ENCODE measurements at regions not wholly inside any gene's neighbourhood (a gene's known extent, or its start where the extent isn't known, plus 50 kb on each side); places are given as distances from the start of the nearest gene placed in this dataset.
"Not testable (repeated sequence)": the region's sequence is repeated elsewhere in the genome, so short reads cannot be mapped to it uniquely, and the experiment has no call there.

GRCh38 chr13:22828081-22828480 is 352.7 kb upstream of the SGCG start:
- H3K36me3 Mint-ChIP-seq (ENCODE audit: insufficient read depth), result no peaks in the 10 kb centered on the region
- no peak overlapping the region for H3K4me3 Mint-ChIP-seq
- DNase-seq (no peak), ATAC-seq (no peak)
- H3K9me3 Mint-ChIP-seq, result no peaks in the 10 kb centered on the region
- H3K27me3 Mint-ChIP-seq (ENCODE audit: low read depth), result no peaks in the 10 kb centered on the region
- no peaks in the 10 kb centered on the region for H3K4me1 Mint-ChIP-seq (ENCODE audit: low read depth)

GRCh38 chr13:22836475-22836874 is 344.3 kb upstream of the SGCG start:
- ATAC-seq (no peak), DNase-seq (no peak)
- Mint-ChIP-seq H3K36me3 (ENCODE audit: insufficient read depth) (no peaks in the 10 kb centered on the region), H3K4me3 (no peak overlapping the region), H3K27me3 (ENCODE audit: low read depth) (peaks cover 15% of the 10 kb centered on the region), H3K9me3 (no peaks in the 10 kb centered on the region), H3K4me1 (ENCODE audit: low read depth) (no peaks in the 10 kb centered on the region)

- peaks cover 15% of the 10 kb centered on the region for H3K27me3 Mint-ChIP-seq (ENCODE audit: low read depth)
- no peak for DNase-seq
- no peak for ATAC-seq
- H3K9me3 Mint-ChIP-seq, result no peaks in the 10 kb centered on the region
- no peaks in the 10 kb centered on the region for H3K4me1 Mint-ChIP-seq (ENCODE audit: low read depth)
- H3K4me3 Mint-ChIP-seq, result no peak overlapping the region
- no peaks in the 10 kb centered on the region for H3K36me3 Mint-ChIP-seq (ENCODE audit: insufficient read depth)
These were observed 342.7 kb upstream of the SGCG start for GRCh38 chr13:22837980-22838647.

GRCh38 chr13:22839603-22840530 is 340.9 kb upstream of the SGCG start:
- ATAC-seq (no peak), DNase-seq (no peak)
- Mint-ChIP-seq H3K4me1 (ENCODE audit: low read depth) (no peaks in the 10 kb centered on the region), H3K36me3 (ENCODE audit: insufficient read depth) (no peaks in the 10 kb centered on the region), H3K4me3 (no peak overlapping the region), H3K27me3 (ENCODE audit: low read depth) (peaks cover 15% of the 10 kb centered on the region), H3K9me3 (no peaks in the 10 kb centered on the region)

- H3K27me3 Mint-ChIP-seq (ENCODE audit: low read depth), result no peaks in the 10 kb centered on the region
- no peak for DNase-seq
- H3K4me3 Mint-ChIP-seq, result no peak overlapping the region
- ATAC-seq, result no peak
- no peaks in the 10 kb centered on the region for H3K4me1 Mint-ChIP-seq (ENCODE audit: low read depth)
- no peaks in the 10 kb centered on the region for H3K9me3 Mint-ChIP-seq
- no peaks in the 10 kb centered on the region for H3K36me3 Mint-ChIP-seq (ENCODE audit: insufficient read depth)
These were observed 334.2 kb upstream of the SGCG start for GRCh38 chr13:22846551-22846950.

GRCh38 chr13:22848539-22849052 is 332.2 kb upstream of the SGCG start:
- Mint-ChIP-seq H3K27me3 (ENCODE audit: low read depth) (no peaks in the 10 kb centered on the region), H3K36me3 (ENCODE audit: insufficient read depth) (no peaks in the 10 kb centered on the region), H3K9me3 (no peaks in the 10 kb centered on the region), H3K4me1 (ENCODE audit: low read depth) (no peaks in the 10 kb centered on the region), H3K4me3 (no peak overlapping the region)
- DNase-seq (no peak), ATAC-seq (no peak)

GRCh38 chr13:22855926-22856325 is 324.9 kb upstream of the SGCG start:
- no peaks in the 10 kb centered on the region for H3K36me3 Mint-ChIP-seq (ENCODE audit: insufficient read depth)
- H3K4me1 Mint-ChIP-seq (ENCODE audit: low read depth), result no peaks in the 10 kb centered on the region
- H3K9me3 Mint-ChIP-seq, result no peaks in the 10 kb centered on the region
- DNase-seq, result no peak
- H3K27me3 Mint-ChIP-seq (ENCODE audit: low read depth), result no peaks in the 10 kb centered on the region
- no peak overlapping the region for H3K4me3 Mint-ChIP-seq
- no peak for ATAC-seq

GRCh38 chr13:22858980-22859379 is 321.8 kb upstream of the SGCG start:
- H3K9me3 Mint-ChIP-seq; H3K4me1 Mint-ChIP-seq (ENCODE audit: low read depth); H3K27me3 Mint-ChIP-seq (ENCODE audit: low read depth); DNase-seq; ATAC-seq; H3K4me3 Mint-ChIP-seq; H3K36me3 Mint-ChIP-seq (ENCODE audit: insufficient read depth): not testable (repeated sequence)

- ATAC-seq; H3K4me1 Mint-ChIP-seq (ENCODE audit: low read depth); H3K27me3 Mint-ChIP-seq (ENCODE audit: low read depth); H3K36me3 Mint-ChIP-seq (ENCODE audit: insufficient read depth); H3K9me3 Mint-ChIP-seq; H3K4me3 Mint-ChIP-seq; DNase-seq: not testable (repeated sequence)
These were observed 321.4 kb upstream of the SGCG start for GRCh38 chr13:22859411-22859810.

GRCh38 chr13:22861958-22862466 is 318.8 kb upstream of the SGCG start:
- Mint-ChIP-seq H3K9me3 (no peaks in the 10 kb centered on the region), H3K27me3 (ENCODE audit: low read depth) (no peaks in the 10 kb centered on the region), H3K36me3 (ENCODE audit: insufficient read depth) (no peaks in the 10 kb centered on the region), H3K4me3 (no peak overlapping the region), H3K4me1 (ENCODE audit: low read depth) (no peaks in the 10 kb centered on the region)
- ATAC-seq (no peak), DNase-seq (no peak)

GRCh38 chr13:22862478-22862877 is 318.3 kb upstream of the SGCG start:
- no peak overlapping the region for H3K4me3 Mint-ChIP-seq

GRCh38 chr13:22866221-22866620 is 314.6 kb upstream of the SGCG start:
- no peaks in the 10 kb centered on the region for H3K27me3 Mint-ChIP-seq (ENCODE audit: low read depth)
- ATAC-seq (no peak), DNase-seq (no peak)
- no peaks in the 10 kb centered on the region for H3K36me3 Mint-ChIP-seq (ENCODE audit: insufficient read depth)
- no peak overlapping the region for H3K4me3 Mint-ChIP-seq
- no peaks in the 10 kb centered on the region for H3K4me1 Mint-ChIP-seq (ENCODE audit: low read depth)
- no peaks in the 10 kb centered on the region for H3K9me3 Mint-ChIP-seq

More at GRCh38 chr13:22862478-22862877, 318.3 kb upstream of the SGCG start:
- DNase-seq, result no peak
- H3K27me3 Mint-ChIP-seq (ENCODE audit: low read depth), result no peaks in the 10 kb centered on the region
- no peaks in the 10 kb centered on the region for H3K9me3 Mint-ChIP-seq
- no peaks in the 10 kb centered on the region for H3K36me3 Mint-ChIP-seq (ENCODE audit: insufficient read depth)
- ATAC-seq, result no peak
- H3K4me1 Mint-ChIP-seq (ENCODE audit: low read depth), result no peaks in the 10 kb centered on the region

- DNase-seq (no peak), ATAC-seq (no peak)
- H3K4me3 Mint-ChIP-seq, result no peak overlapping the region
- no peaks in the 10 kb centered on the region for H3K4me1 Mint-ChIP-seq (ENCODE audit: low read depth)
- H3K27me3 Mint-ChIP-seq (ENCODE audit: low read depth), result no peaks in the 10 kb centered on the region
- H3K9me3 Mint-ChIP-seq, result peaks cover 7% of the 10 kb centered on the region
- H3K36me3 Mint-ChIP-seq (ENCODE audit: insufficient read depth), result no peaks in the 10 kb centered on the region
These were observed 309.5 kb upstream of the SGCG start for GRCh38 chr13:22871231-22871630.

GRCh38 chr13:22874839-22875238 is 305.9 kb upstream of the SGCG start:
- H3K4me1 Mint-ChIP-seq (ENCODE audit: low read depth), result no peaks in the 10 kb centered on the region
- no peaks in the 10 kb centered on the region for H3K36me3 Mint-ChIP-seq (ENCODE audit: insufficient read depth)
- ATAC-seq (no peak), DNase-seq (no peak)
- H3K4me3 Mint-ChIP-seq, result no peak overlapping the region
- peaks cover 9% of the 10 kb centered on the region for H3K9me3 Mint-ChIP-seq
- H3K27me3 Mint-ChIP-seq (ENCODE audit: low read depth), result no peaks in the 10 kb centered on the region

- no peak for ATAC-seq
- Mint-ChIP-seq H3K27me3 (ENCODE audit: low read depth) (no peaks in the 10 kb centered on the region), H3K9me3 (peaks cover 9% of the 10 kb centered on the region), H3K36me3 (ENCODE audit: insufficient read depth) (no peaks in the 10 kb centered on the region), H3K4me1 (ENCODE audit: low read depth) (no peaks in the 10 kb centered on the region), H3K4me3 (no peak overlapping the region)
- no peak for DNase-seq
These were observed 303.4 kb upstream of the SGCG start for GRCh38 chr13:22877421-22877820.
